Right ventricle myocardium inferior (tissue), 1 donor: ENCODE measurements at regions not wholly inside any gene's neighbourhood (a gene's known extent, or its start where the extent isn't known, plus 50 kb on each side); places are given as distances from the start of the nearest gene placed in this dataset.

Source experiments
- ATAC-seq: fragments of 200-7000 bp; cut with Tn5 transposase; one replicate; pipeline ENCODE4 v1.9.1; 2020; ENCODE audit warnings: mild to moderate bottlenecking, moderate library complexity
- DNase-seq: peaks from one replicate; pipeline ENCODE4 v3.0.0; 2021; ENCODE audit errors: missing footprints
- intact Hi-C: fragments of 100-400 bp; cut with DNase I; formaldehyde crosslinking; loops from one replicate; pipeline ENCODE4 v1.11.0; 2022
- donor health status: DM: no; HTN: yes; CAD: no; lungs with severe emphysema.

DNA sequence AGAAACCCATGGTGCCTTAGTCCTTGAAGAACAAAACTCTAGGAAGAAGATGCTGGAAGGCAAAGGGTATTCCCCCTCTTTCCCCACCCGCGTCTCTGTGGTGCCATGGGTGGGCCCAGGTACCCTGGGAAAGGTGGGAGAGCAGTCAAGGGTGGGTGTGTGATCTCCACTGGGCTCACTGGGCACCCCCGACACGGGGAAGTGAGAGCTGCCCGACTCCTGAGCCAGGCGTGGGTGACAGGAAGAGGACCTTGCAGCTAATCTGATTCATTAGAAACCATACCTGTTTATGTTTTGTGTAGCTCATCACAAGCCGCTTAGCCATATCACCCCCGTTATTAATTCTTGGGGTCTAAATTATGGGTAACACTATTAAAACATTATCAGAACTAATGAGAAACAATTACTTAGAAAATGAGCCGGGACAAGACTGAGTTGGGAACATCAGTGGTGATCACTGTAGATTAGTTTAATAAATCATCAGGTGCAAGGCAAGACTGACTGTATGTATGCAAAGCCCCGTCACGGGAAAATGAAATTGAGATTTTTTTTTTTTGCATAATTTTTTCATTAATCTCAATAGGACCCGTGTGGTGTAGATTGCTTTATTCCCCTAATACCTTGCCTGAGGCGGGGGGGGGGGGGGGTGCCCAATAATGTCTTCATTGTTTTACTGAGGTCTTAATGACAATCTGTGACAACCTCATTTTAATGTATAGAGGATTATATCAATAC is 77.3 kb downstream of the ZIC5 start:
- intact Hi-C loops, result no loop called here

DNA sequence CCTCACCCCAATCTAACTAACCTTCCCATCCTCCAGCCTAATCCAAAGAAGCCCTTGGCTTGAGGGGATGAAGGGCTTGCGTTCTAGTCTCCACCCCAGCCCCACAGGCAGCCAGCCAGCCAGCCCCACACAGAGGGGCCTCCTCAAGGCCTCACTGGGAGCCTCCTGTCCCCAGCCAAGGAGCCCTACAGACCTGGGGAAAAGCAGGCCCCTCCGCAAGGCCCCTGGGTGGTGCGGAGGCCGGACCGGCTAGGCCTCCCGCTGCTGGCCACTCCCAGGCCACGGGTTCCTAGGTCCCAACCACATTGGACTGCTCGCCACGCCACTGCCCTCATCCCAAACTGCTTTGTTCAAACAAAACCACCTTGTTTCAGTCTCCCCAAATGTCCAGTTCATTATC is 78.0 kb downstream of the ZIC5 start:
- DNase-seq, result no peak
- no peak for ATAC-seq
- intact Hi-C loops, result loop anchor here (1.0 kb wide), 1 partner anchor 20 kb away; no protein-coding TSS in a partner anchor

More for the DNA sequence above, 77.3 kb downstream of the ZIC5 start:
- ATAC-seq (no peak), DNase-seq (no peak)

DNA sequence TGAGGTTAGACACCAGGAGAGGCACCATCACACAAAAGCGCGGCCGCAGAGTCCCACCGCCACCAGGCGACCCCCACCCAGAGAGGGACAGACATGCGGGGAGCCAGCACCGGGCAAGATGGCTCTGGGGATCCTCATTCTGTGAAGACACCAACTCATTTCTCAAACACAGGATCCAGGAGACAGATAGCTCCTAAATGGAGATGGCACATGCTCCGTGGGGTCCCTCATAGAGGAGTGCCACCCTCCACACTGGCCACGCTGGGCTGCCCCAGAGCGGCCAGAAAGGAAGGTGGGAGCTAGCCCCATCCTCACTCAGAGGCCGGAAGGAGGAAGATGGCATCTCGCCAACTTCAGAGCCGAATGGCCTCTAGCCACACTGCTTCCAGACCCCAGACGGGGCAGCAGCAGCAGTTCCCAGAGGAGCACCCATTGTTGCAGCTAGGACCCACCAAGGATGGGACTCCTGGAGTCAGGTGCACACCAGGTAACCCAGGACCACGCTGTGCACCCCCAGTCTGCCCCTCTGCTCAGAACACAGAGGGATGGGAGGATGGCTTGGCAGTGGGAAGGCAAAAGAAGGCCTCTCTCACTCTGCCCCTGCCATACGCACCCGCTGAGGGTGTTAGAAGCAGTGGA is 78.6 kb downstream of the ZIC5 start:
- intact Hi-C loops, result loop anchor here (1.0 kb wide), 1 partner anchor 20 kb away; no protein-coding TSS in a partner anchor
- no peak for DNase-seq
- no peak for ATAC-seq

DNA sequence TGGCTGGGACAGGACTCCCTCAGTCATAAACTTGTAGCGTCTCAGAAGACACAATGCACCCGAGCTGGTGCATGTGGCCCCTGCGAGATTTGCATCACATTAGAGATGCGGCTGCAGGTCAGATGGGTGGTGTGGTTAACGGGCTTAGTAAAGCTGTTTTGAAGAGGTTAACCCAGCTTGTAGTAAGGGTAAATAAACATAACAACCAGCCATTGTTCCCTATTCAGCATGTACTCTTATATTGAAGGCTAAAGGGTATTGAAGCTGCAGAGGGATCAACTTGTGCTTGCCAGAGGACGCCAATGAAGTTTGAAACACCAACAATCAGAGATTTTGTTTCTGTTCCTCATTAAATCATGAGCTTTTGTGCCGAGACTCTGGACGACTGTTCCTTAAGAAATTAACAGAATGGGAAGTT is 79.4 kb downstream of the ZIC5 start:
- no peak for DNase-seq
- no peak for ATAC-seq
- intact Hi-C loops, result no loop called here

DNA sequence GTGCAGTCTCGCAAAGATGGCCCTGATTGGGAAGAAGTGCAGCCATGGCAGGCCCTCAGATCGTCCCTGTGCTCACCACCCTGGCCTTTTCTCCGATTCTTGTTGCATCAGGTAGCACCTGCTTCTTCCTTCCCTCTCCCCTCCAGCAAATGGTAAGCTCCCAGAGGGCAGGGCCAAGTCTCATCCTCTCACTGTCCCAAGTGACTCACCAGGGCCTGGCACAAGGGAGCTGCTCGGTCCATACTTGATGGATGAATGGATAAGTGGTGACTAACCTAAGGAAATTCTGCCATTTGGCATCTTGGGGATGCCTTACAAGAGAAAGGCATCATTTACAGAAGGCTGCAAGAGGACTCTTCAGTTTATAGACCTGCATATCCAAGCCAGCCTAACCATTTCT is 84.9 kb downstream of the ZIC5 start:
- intact Hi-C loops, result no loop called here
- DNase-seq (no peak), ATAC-seq (no peak)

DNA sequence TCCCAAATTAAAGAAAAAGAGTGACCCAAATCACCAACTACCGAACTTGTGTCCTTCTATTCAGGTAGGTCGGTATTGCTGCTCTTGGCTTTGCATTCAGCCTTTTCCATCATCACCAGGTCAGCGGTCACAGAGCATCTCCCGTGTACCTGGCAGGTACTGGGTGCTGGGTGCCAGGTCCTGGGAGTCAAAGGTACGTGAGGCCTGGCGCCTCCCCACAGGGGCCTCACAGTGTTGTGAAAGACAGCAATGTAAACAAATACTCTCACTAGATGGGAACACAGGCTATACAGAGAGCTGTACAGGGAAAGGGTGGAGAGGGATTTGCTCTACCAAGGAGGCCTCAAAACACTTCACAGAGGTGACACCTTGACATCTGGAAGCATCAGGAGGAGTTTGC is 86.7 kb downstream of the ZIC5 start:
- intact Hi-C loops, result no loop called here
- ATAC-seq, result no peak

DNA sequence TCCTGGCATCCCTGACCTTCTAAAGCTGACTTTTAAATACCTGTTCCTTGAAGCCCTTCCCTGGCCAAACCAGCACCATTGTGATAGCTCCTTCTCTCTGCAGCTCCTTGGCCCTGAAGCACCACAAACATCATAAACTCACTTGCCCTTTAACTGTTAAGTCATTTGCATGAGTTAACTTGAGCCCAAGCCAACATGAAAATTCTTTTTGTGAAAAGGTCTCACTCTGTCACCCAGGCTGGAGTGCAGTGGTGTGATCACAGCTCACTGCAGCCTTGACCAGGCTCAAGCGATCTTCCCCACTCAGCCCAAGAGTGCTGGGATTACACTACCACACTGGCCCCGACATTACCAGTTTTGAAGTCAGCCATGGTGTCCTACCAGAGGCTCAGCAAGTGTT is 87.8 kb downstream of the ZIC5 start:
- no peak for ATAC-seq
- intact Hi-C loops, result no loop called here
- no peak for DNase-seq

More for the DNA sequence above, 86.7 kb downstream of the ZIC5 start:
- DNase-seq, result no peak

DNA sequence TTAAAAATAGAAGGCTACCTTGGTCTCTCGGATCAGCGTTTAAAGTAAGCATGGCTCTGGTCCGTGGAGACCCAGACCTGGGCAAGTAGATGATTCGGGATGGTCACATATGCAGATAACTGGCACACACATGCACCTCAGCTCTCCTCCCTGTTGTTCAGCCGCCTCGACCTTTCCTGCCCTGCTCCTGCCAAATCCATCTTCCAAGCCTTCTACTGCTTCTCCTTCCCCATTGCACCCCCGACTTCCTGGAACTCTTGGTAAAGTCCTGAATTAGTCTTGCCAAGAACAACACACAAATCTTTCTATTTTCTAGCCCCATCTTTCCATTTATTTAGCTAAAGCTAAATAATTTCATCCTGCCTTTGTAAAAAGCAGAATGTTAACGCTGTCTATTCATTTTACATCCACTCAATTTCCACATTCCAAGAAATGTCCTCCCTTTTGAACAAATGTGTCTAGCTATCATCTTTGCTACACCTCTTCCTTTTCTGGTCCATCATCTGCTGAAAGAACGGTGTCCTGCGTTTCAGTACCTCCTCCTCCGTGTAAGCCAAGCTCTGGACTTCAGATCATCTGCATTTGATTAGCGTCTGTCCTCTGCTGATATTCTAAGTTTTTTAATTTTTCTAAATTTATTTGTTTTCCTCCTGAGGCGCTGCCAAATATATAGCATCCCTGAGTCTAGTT is 92.5 kb downstream of the ZIC5 start:
- ATAC-seq (no peak), DNase-seq (no peak)
- intact Hi-C loops, result no loop called here

DNA sequence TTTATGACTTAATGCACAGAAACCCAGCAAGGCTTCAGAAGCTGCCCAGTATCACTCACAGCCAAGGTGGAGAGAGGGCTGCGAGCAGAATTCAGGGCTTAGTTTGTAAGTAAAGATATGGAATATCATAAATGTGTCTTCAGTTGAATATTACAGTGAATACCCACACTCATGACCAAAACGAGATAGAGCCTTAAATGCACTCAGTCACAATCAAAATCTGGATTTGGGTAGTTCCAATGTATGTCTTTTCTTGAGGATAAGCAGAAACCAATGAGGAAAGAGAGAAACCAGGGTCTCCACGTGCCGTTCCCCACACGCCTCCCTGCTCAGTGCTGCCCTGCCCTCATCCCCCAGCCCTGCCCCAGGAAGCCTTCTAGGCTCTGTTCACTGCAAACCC is 94.9 kb downstream of the ZIC5 start:
- intact Hi-C loops, result no loop called here
- no peak for ATAC-seq
- no peak for DNase-seq

DNA sequence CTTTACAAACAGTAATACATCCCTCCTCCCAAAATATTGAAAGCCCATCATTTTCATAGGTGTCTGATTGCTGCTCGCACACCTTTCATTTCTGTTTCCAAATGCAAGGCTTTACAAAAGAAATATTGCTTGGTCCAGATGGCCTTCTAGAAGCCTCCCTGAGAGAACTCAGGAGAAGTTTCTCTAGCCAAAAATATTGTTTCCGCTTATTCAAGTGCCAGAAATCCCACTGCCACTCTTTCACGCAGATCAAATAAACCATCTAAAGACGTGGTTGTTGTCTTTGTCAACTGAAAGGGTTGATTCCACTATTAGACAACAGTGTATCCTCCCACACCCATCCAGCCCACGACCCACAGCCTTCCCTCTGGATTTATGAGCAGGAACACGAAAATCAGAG is 96.2 kb downstream of the ZIC5 start:
- DNase-seq (no peak), ATAC-seq (no peak)
- intact Hi-C loops, result no loop called here

DNA sequence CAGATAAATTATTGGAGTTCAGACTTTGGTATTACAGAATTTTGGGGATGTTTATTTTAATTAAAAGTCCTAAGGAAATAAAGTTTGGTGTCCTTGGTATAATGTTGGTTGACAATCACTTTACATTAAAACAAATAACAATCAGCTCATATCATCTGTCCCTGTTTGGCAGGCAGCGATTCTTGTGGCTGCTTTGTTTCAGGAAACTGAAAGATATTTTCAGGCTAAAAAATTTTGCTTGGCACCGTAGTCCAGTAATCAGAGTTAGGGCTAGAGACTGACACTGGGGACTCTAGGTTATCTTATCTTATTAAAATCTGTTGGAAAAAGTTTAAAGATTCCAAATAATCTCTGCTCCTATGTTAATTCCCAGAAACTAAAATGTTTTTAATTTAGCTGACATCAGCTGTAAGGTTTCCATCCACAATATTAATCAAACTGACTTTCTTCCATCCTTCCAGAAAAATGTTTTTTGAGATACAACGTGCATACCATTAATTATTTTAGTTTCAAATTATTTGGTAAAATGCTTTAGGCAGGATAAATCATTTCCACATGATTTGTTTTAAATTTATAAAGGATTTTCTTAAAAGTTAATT is 97.6 kb downstream of the ZIC5 start:
- ATAC-seq, result no peak
- DNase-seq, result no peak
- intact Hi-C loops, result loop anchor here (1.0 kb wide), 1 partner anchor 19 kb away; no protein-coding TSS in a partner anchor

DNA sequence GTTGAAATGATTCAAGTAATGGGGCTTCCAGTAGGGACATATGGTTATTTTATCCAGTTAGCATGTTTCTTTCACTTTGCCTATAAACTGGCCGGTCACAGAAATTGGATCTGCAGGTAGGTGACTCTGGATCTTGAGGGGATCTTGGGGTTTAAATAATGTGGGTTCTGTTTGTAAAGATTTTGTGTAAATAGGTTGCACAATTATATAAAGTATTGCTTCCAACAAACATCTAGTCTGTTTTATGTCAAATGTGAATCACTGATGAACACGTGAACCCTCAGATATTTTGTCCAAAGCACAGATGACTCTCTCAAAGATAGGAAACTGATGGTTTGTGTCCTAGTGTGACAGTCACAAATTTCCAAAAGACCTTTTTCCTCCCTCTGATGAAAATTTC is 98.4 kb downstream of the ZIC5 start:
- intact Hi-C loops, result loop anchor here (1.0 kb wide), 1 partner anchor 20 kb away; no protein-coding TSS in a partner anchor
- ATAC-seq, result no peak

DNA sequence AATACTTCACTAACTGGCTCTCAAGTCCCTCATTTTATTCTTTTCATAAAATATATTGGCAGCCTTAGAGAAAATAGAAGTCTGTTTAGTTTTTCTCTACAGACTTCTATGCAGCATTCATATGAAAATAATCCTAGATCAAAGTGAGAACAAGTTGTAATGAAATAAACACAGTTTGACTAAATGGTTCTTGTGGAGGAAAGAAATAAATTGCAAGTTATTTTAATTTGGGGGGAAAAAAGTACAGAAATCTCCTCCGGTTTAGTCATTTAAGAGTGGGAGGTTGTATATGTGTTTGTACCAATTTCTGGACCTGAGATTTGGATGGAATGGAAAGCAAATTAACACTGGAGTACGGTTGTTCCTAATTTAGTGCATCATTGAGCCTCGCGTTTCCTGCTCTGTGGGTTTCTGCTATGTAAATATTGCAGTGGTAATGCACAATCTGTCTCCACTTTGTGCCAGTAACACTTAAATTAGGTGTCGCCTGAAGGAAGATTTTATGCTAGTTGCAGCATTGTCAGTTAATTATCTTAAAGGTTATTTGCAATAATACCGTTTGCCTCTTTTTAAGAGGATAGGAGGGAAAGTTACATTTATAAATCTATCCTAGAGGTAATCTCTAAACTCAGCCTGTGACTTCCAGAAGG is 100.2 kb downstream of the ZIC5 start:
- ATAC-seq (no peak), DNase-seq (no peak)
- intact Hi-C loops, result no loop called here

More for the DNA sequence above, 98.4 kb downstream of the ZIC5 start:
- no peak for DNase-seq

DNA sequence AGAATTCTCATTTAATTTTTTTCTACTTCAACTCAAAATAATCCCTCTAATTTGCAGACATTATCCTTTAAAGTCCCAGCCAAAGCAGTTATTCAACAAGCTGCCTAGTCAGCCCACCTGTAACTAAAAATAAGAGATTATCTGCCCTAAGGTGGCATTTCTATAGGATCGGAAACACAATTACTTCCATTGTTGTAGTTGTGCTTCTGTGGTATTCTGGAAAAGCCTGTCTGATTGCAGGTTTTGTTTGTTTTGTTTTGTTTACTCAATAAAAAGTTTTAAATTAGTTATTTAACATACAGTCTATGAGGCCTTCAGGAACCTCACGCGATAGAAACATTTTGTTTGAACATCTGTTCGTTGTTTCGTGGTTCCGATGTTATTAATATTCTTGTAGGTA is 101.0 kb downstream of the ZIC5 start:
- no peak for DNase-seq
- intact Hi-C loops, result no loop called here
- no peak for ATAC-seq

DNA sequence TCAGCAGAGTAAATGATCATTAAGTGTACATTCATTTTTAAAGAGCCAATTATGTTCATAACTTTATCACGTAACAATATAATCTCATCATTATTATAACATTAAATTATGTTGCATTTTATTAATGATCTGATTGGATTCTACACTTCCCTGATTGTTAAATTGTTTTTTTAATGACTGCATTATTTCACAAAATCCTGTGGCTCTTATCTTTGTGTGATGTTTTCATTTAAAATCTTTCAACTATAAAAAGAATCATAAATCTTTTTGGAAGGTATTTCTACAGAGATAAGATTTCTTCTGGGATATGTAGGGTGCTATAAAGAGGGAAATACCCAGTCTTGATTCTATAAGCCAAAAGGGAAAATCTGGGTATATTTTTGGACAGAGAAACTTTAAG is 101.7 kb downstream of the ZIC5 start:
- no peak for ATAC-seq
- intact Hi-C loops, result no loop called here
- no peak for DNase-seq

DNA sequence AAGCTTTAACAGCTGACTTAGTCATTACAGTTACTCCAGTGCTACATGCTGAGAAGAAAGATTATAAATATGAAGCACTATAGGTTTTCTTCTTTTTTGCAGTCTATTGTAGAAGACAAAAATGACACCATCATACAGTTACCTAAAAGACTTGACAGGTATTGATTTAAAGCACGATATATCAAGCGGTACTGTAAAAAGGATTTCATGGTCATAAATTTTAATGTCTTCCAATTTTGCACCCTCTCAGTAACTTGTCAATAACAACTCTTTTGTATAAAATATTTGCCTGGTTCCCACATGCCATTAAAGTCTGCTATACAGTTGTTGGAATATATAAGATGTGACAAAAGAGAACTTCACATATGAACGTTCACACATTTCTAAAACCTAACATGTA is 102.8 kb downstream of the ZIC5 start:
- DNase-seq, result no peak
- no peak for ATAC-seq
- intact Hi-C loops, result no loop called here

DNA sequence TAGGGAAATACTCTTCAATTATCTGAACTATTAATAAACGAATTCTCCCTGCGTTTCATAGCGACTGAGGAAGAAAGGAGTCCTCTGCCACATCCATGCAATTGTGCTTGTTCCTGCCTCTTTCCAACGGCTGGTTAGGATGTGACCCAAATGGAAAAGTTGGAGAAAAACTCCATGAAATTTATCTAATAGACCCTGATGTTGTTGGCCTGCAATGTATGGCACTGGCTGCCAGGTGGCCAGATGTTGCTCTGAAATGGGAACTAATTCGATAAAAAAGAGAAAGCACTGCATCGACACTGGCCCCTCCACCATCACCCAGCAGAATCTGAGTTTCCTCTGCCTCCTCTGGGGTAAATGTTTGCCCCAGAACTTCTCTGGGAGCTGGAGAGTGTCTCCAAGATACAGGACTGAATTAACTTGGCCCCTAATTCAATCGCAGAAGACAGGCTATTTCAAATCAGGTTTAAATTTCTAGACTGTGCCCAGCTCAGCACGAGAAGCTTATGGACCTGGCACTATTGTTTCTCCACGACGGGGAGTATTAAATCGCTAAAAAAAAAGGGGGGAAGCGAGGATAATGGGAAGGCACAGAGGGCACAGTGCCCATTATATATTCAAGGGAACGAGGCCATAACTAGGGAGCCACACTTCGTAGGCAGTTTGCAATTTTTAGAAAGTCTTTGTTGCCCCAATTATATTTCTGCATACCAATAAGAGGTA is 103.9 kb downstream of the ZIC5 start:
- DNase-seq (no peak), ATAC-seq (no peak)
- intact Hi-C loops, result no loop called here

DNA sequence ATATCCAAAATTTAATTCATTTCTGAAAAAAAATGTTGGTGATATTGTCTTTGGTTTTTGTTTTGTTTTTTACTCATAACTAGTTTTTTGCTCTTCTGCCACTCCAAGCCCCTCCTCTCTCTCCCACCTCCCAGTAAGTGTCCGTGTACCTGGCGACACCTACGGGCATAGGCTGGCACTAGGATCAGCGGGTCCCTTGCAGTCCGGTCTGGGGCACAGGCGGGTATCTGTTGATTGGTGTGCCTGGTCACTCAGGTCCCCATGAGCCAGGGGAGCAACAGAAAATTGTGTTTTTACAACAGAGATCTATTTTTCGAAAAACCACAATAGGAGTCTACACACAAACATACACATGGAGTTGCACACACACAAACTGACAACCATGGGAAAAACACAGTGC is 104.8 kb downstream of the ZIC5 start:
- no peak for ATAC-seq
- intact Hi-C loops, result no loop called here
- no peak for DNase-seq
